OCI-LY3 (cell line): ENCODE measurements at regions not wholly inside any gene's neighbourhood (a gene's known extent, or its start where the extent isn't known, plus 50 kb on each side); places are given as distances from the start of the nearest gene placed in this dataset.

Experiments used
- CTCF ChIP-seq: fragments of 200-600, 300-600 bp; sonication (generic); IDR thresholded peaks from 2 replicates; pipeline ENCODE4 v1.5.1; 2014; ENCODE audit warnings: antibody characterized with exemption, low read length, low read depth
- EZH2phosphoT487 ChIP-seq: fragments of 200-600 bp; shearing (Covaris generic); IDR thresholded peaks from 2 replicates; pipeline ENCODE4 v1.6.1; 2018; ENCODE audit warnings: antibody characterized with exemption, mixed run types, low read depth

GRCh38 chr16:54742436-54742835, 188.2 kb upstream of the IRX5 start:
- TF ChIP-seq CTCF (no peak), EZH2phosphoT487 (no peak)
